Astrocyte (in vitro differentiated cells and primary cell): ENCODE measurements at regions not wholly inside any gene's neighbourhood (a gene's known extent, or its start where the extent isn't known, plus 50 kb on each side); places are given as distances from the start of the nearest gene placed in this dataset.

Source experiments
- DNase-seq: peaks from one replicate; pipeline ENCODE4 v3.0.0-alpha.2; 2010; ENCODE audit warnings: low read depth
- FAIRE-seq: peaks from 2 replicates; lab custom pipeline; 2011; peaks lifted over from hg19 to GRCh38; lab: Jason Lieb, UNC
- H2AFZ ChIP-seq: 2 replicates; pipeline ENCODE4 v1.6.0; 2012; ENCODE audit warnings: low read depth, low read length, inconsistent platforms
- H3K27ac ChIP-seq: 2 replicates; pipeline ENCODE4 v1.5.1; 2011; ENCODE audit warnings: low read depth, low read length, inconsistent platforms
- H3K27me3 ChIP-seq: 2 replicates; pipeline ENCODE4 v1.6.0; 2011; ENCODE audit warnings: low read length, inconsistent platforms; ENCODE audit not compliant: insufficient read depth
- H3K36me3 ChIP-seq: 2 replicates; pipeline ENCODE4 v1.5.1; 2011; ENCODE audit warnings: low read length, inconsistent platforms; ENCODE audit not compliant: insufficient read depth
- H3K4me1 ChIP-seq: 2 replicates; pipeline ENCODE4 v1.5.1; 2011; ENCODE audit warnings: low read length, inconsistent platforms; ENCODE audit not compliant: insufficient read depth
- H3K4me2 ChIP-seq: 2 replicates; pipeline ENCODE4 v1.6.0; 2012; ENCODE audit warnings: low read length, inconsistent platforms
- H3K4me3 ChIP-seq: 2 replicates; pipeline ENCODE4 v1.5.1; 2011; ENCODE audit warnings: low read depth, mild to moderate bottlenecking, low read length, inconsistent platforms; ENCODE audit not compliant: insufficient read depth
- H3K79me2 ChIP-seq: 2 replicates; pipeline ENCODE4 v1.6.0; 2012; ENCODE audit warnings: mild to moderate bottlenecking, low read length, inconsistent platforms; ENCODE audit not compliant: insufficient read depth
- H3K9ac ChIP-seq: 2 replicates; pipeline ENCODE4 v1.6.0; 2012; ENCODE audit warnings: mild to moderate bottlenecking, low read length, inconsistent platforms
- H3K9me3 ChIP-seq: 2 replicates; pipeline ENCODE4 v1.5.1; 2012; ENCODE audit warnings: low read depth, mild to moderate bottlenecking, low read length, inconsistent platforms; ENCODE audit not compliant: insufficient read depth
- H4K20me1 ChIP-seq: 2 replicates; pipeline ENCODE4 v1.6.0; 2012; ENCODE audit warnings: low read length, inconsistent platforms; ENCODE audit not compliant: insufficient read depth
- H3K27ac Mint-ChIP-seq: one replicate; pipeline ENCODE4 v1.8.0; 2021; ENCODE audit warnings: mild to moderate bottlenecking, mixed read lengths; ENCODE audit not compliant: unreplicated experiment
- H3K27me3 Mint-ChIP-seq: one replicate; pipeline ENCODE4 v1.8.0; 2021; ENCODE audit warnings: low read depth, mixed read lengths; ENCODE audit not compliant: unreplicated experiment
- H3K36me3 Mint-ChIP-seq: one replicate; pipeline ENCODE4 v1.8.0; 2021; ENCODE audit warnings: low read depth, mixed read lengths; ENCODE audit not compliant: unreplicated experiment
- H3K4me1 Mint-ChIP-seq: one replicate; pipeline ENCODE4 v1.8.0; 2021; ENCODE audit warnings: low read depth, mixed read lengths; ENCODE audit not compliant: unreplicated experiment
- H3K4me3 Mint-ChIP-seq: one replicate; pipeline ENCODE4 v1.8.0; 2021; ENCODE audit warnings: mild to moderate bottlenecking, moderate library complexity, mixed read lengths; ENCODE audit not compliant: unreplicated experiment
- H3K9me3 Mint-ChIP-seq: one replicate; pipeline ENCODE4 v1.8.0; 2021; ENCODE audit warnings: mild to moderate bottlenecking, mixed read lengths; ENCODE audit not compliant: unreplicated experiment
- CTCF ChIP-seq: IDR thresholded peaks from 2 replicates; pipeline ENCODE4 v1.5.1; 2011; ENCODE audit warnings: low read depth, mild to moderate bottlenecking, inconsistent platforms, low read length, moderate library complexity; ENCODE audit not compliant: insufficient read depth
- EZH2 ChIP-seq: IDR thresholded peaks from 2 replicates; pipeline ENCODE4 v1.6.1; 2012; ENCODE audit warnings: mild to moderate bottlenecking, low read length, inconsistent platforms; ENCODE audit not compliant: insufficient read depth

- H3K27me3 ChIP-seq, result no peaks in the 10 kb centered on the region
- Mint-ChIP-seq H3K9me3 (peaks cover 2% of the 10 kb centered on the region), H3K4me3 (no peak overlapping the region), H3K36me3 (peaks cover 3% of the 10 kb centered on the region), H3K4me1 (peaks cover 5% of the 10 kb centered on the region), H3K27me3 (no peaks in the 10 kb centered on the region), H3K27ac (no peak overlapping the region)
- H3K4me2 ChIP-seq, result no peak overlapping the region
- no peak overlapping the region for H3K4me3 ChIP-seq
- H4K20me1 ChIP-seq, result no peaks in the 10 kb centered on the region
- no peak for FAIRE-seq
- peaks cover 17% of the 10 kb centered on the region for H3K36me3 ChIP-seq
- H3K27ac ChIP-seq, result no peak overlapping the region
- H3K9me3 ChIP-seq, result no peaks in the 10 kb centered on the region
- DNase-seq, result no peak
- TF ChIP-seq EZH2 (no peak), CTCF (no peak)
- H3K79me2 ChIP-seq, result peaks cover 4% of the 10 kb centered on the region
- no peak overlapping the region for H2AFZ ChIP-seq
- no peak overlapping the region for H3K9ac ChIP-seq
- H3K4me1 ChIP-seq, result no peaks in the 10 kb centered on the region
These were observed 62.3 kb upstream of the PARVA start for GRCh38 chr11:12315024-12315423.

GRCh38 chr11:12316432-12316831 is 60.9 kb upstream of the PARVA start:
- peaks cover 2% of the 10 kb centered on the region for H3K9me3 Mint-ChIP-seq
- Histone ChIP-seq H4K20me1 (no peaks in the 10 kb centered on the region), H2AFZ (no peak overlapping the region), H3K4me3 (no peak overlapping the region), H3K36me3 (peaks cover 23% of the 10 kb centered on the region), H3K9ac (no peak overlapping the region), H3K4me2 (no peak overlapping the region), H3K4me1 (no peaks in the 10 kb centered on the region), H3K27ac (no peak overlapping the region), H3K9me3 (no peaks in the 10 kb centered on the region), H3K27me3 (no peaks in the 10 kb centered on the region), H3K79me2 (no peaks in the 10 kb centered on the region)
- peaks cover 11% of the 10 kb centered on the region for H3K36me3 Mint-ChIP-seq
- peaks cover 5% of the 10 kb centered on the region for H3K4me1 Mint-ChIP-seq
- DNase-seq (no peak), FAIRE-seq (no peak)
- TF ChIP-seq EZH2, result no peak
- TF ChIP-seq CTCF, result no peak
- H3K27ac Mint-ChIP-seq, result no peak overlapping the region
- no peak overlapping the region for H3K4me3 Mint-ChIP-seq
- H3K27me3 Mint-ChIP-seq, result no peaks in the 10 kb centered on the region

- no peak overlapping the region for H3K27ac ChIP-seq
- peaks cover 14% of the 10 kb centered on the region for H3K36me3 Mint-ChIP-seq
- H3K36me3 ChIP-seq, result peaks cover 26% of the 10 kb centered on the region
- H3K27ac Mint-ChIP-seq, result no peak overlapping the region
- no peaks in the 10 kb centered on the region for H3K27me3 ChIP-seq
- H3K9ac ChIP-seq, result no peak overlapping the region
- no peaks in the 10 kb centered on the region for H4K20me1 ChIP-seq
- H2AFZ ChIP-seq, result no peak overlapping the region
- H3K9me3 Mint-ChIP-seq, result peaks cover 2% of the 10 kb centered on the region
- TF ChIP-seq CTCF (no peak), EZH2 (no peak)
- FAIRE-seq, result peak; percentile 13
- no peaks in the 10 kb centered on the region for H3K9me3 ChIP-seq
- H3K79me2 ChIP-seq, result no peaks in the 10 kb centered on the region
- H3K4me2 ChIP-seq, result no peak overlapping the region
- DNase-seq, result peak; percentile 79
- H3K4me3 ChIP-seq, result no peak overlapping the region
- H3K4me1 ChIP-seq, result no peaks in the 10 kb centered on the region
- peaks cover 5% of the 10 kb centered on the region for H3K4me1 Mint-ChIP-seq
- H3K27me3 Mint-ChIP-seq, result no peaks in the 10 kb centered on the region
- H3K4me3 Mint-ChIP-seq, result no peak overlapping the region
These were observed 58.5 kb upstream of the PARVA start for GRCh38 chr11:12318791-12319438.
